Endodermal cell (in vitro differentiated cells): ENCODE measurements at regions not wholly inside any gene's neighbourhood (a gene's known extent, or its start where the extent isn't known, plus 50 kb on each side); places are given as distances from the start of the nearest gene placed in this dataset.

Experiments used
- DNase-seq: peaks from one replicate; pipeline ENCODE4 v3.0.0-alpha.2; 2017
- H3K27ac ChIP-seq: 2 replicates; pipeline ENCODE4 v1.5.1; 2013; ENCODE audit warnings: mild to moderate bottlenecking, low read depth, low read length, moderate library complexity
- H3K27me3 ChIP-seq: 2 replicates; pipeline ENCODE4 v1.6.1; 2013; ENCODE audit warnings: mild to moderate bottlenecking, low read length, moderate library complexity; ENCODE audit not compliant: insufficient read depth, control insufficient read depth, poor library complexity, severe bottlenecking
- H3K36me3 ChIP-seq: 2 replicates; pipeline ENCODE4 v1.7.0; 2013; ENCODE audit warnings: mild to moderate bottlenecking, low read length, moderate library complexity; ENCODE audit not compliant: control insufficient read depth, insufficient read depth
- H3K4me1 ChIP-seq: one replicate; pipeline ENCODE4 v1.7.0; 2013; ENCODE audit warnings: low read length; ENCODE audit not compliant: control insufficient read depth, insufficient read depth
- H3K4me3 ChIP-seq: 2 replicates; pipeline ENCODE4 v1.5.1; 2013; ENCODE audit warnings: mild to moderate bottlenecking, low read length, moderate library complexity
- H3K9ac ChIP-seq: 2 replicates; pipeline ENCODE4 v1.6.1; 2013; ENCODE audit warnings: mild to moderate bottlenecking, low read length, moderate library complexity; ENCODE audit not compliant: poor library complexity, severe bottlenecking; ENCODE audit errors: extremely low read depth
- H3K9me3 ChIP-seq: 2 replicates; pipeline ENCODE4 v1.6.1; 2013; ENCODE audit warnings: mild to moderate bottlenecking, low read length, moderate library complexity; ENCODE audit not compliant: control insufficient read depth
- H3K27ac Mint-ChIP-seq: 2 replicates; pipeline ENCODE4 v1.8.0; 2020; ENCODE audit warnings: mixed read lengths
- H3K27me3 Mint-ChIP-seq: 2 replicates; pipeline ENCODE4 v1.8.0; 2021; ENCODE audit warnings: mild to moderate bottlenecking, mixed read lengths; ENCODE audit not compliant: insufficient read depth
- H3K36me3 Mint-ChIP-seq: 2 replicates; pipeline ENCODE4 v1.8.0; 2020; ENCODE audit warnings: low read depth, mixed read lengths
- H3K4me1 Mint-ChIP-seq: 2 replicates; pipeline ENCODE4 v1.8.0; 2020; ENCODE audit warnings: mixed read lengths
- H3K4me3 Mint-ChIP-seq: 2 replicates; pipeline ENCODE4 v1.8.0; 2020; ENCODE audit warnings: mild to moderate bottlenecking, moderate library complexity, mixed read lengths
- H3K9me3 Mint-ChIP-seq: 2 replicates; pipeline ENCODE4 v1.8.0; 2020; ENCODE audit warnings: mild to moderate bottlenecking, mixed read lengths
- WGBS, 2 experiments: methylation state at CpG; one replicate each; pipeline versions ENCODE4 v1.1.5 to v1.1.7; 2013; ENCODE audit warnings: missing lambda C conversion rate in 2 of 2, mixed read lengths in 1 of 2; ENCODE audit not compliant: insufficient coverage in 1 of 2, insufficient read length in 1 of 2; 5-methylcytosine and 5-hydroxymethylcytosine counted together
- TF ChIP-seq, protein P1 (sequence below): fragments of 200-600 bp; sonication (generic); conservative IDR thresholded peaks from 2 replicates; pipeline ENCODE4 v1.5.0; 2021; ENCODE audit warnings: antibody characterized with exemption, mild to moderate bottlenecking

- Histone ChIP-seq H3K9ac (no peak overlapping the region), H3K4me1 (no peaks in the 10 kb centered on the region), H3K27me3 (no peaks in the 10 kb centered on the region), H3K4me3 (no peak overlapping the region), H3K36me3 (no peaks in the 10 kb centered on the region), H3K27ac (no peak overlapping the region), H3K9me3 (no peaks in the 10 kb centered on the region)
- H3K4me1 Mint-ChIP-seq = peaks cover 2% of the 10 kb centered on the region
- 73 to 87% methylated on average over 6 to 7 of the region's 7 CpGs for WGBS, 2 experiments
- H3K9me3 Mint-ChIP-seq = no peaks in the 10 kb centered on the region
- no peak for DNase-seq
- no peak overlapping the region for H3K27ac Mint-ChIP-seq
- no peak overlapping the region for H3K4me3 Mint-ChIP-seq
- TF ChIP-seq, protein P1, sequence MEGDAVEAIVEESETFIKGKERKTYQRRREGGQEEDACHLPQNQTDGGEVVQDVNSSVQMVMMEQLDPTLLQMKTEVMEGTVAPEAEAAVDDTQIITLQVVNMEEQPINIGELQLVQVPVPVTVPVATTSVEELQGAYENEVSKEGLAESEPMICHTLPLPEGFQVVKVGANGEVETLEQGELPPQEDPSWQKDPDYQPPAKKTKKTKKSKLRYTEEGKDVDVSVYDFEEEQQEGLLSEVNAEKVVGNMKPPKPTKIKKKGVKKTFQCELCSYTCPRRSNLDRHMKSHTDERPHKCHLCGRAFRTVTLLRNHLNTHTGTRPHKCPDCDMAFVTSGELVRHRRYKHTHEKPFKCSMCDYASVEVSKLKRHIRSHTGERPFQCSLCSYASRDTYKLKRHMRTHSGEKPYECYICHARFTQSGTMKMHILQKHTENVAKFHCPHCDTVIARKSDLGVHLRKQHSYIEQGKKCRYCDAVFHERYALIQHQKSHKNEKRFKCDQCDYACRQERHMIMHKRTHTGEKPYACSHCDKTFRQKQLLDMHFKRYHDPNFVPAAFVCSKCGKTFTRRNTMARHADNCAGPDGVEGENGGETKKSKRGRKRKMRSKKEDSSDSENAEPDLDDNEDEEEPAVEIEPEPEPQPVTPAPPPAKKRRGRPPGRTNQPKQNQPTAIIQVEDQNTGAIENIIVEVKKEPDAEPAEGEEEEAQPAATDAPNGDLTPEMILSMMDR = no peak
- H3K36me3 Mint-ChIP-seq = no peaks in the 10 kb centered on the region
- H3K27me3 Mint-ChIP-seq = no peaks in the 10 kb centered on the region
These were observed 133.0 kb upstream of the TRPC4 start for GRCh38 chr13:38002606-38003005.

DNA sequence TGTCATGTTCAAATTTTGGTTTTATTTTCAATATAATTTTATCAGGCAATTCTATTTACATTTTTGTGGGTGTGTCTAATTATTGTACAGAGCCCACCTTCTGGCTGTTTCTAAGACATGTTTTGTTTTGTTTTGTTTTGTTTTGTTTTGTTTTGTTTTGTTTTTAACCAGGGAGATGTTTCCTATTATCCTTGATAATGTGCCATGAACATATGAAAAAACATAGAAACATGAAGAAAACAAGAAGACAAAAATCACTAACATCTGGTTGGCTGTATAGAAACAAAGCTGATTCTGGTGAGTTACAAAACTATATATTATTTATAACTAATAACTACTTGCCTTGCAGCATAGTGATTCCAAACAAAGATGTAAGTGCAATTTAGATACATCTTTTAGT lies 128.1 kb upstream of the TRPC4 start:
- Mint-ChIP-seq H3K4me1 (peaks cover 11% of the 10 kb centered on the region), H3K9me3 (no peaks in the 10 kb centered on the region), H3K27me3 (no peaks in the 10 kb centered on the region), H3K27ac (no peak overlapping the region), H3K4me3 (no peak overlapping the region), H3K36me3 (no peaks in the 10 kb centered on the region)
- TF ChIP-seq, protein P1 = no peak
- Histone ChIP-seq H3K36me3 (no peaks in the 10 kb centered on the region), H3K9me3 (no peaks in the 10 kb centered on the region), H3K4me1 (no peaks in the 10 kb centered on the region), H3K27me3 (no peaks in the 10 kb centered on the region), H3K4me3 (no peak overlapping the region), H3K9ac (no peak overlapping the region), H3K27ac (no peak overlapping the region)
- no peak for DNase-seq

- 0% methylated on average over 1 of the region's 1 CpG; no CpG with 5 or more reads in 1 of the 2 experiments for WGBS, 2 experiments
- H3K27me3 Mint-ChIP-seq = no peaks in the 10 kb centered on the region
- peaks cover 11% of the 10 kb centered on the region for H3K4me1 Mint-ChIP-seq
- H3K4me3 ChIP-seq = no peak overlapping the region
- H3K9me3 ChIP-seq = no peaks in the 10 kb centered on the region
- no peak overlapping the region for H3K27ac ChIP-seq
- H3K27ac Mint-ChIP-seq = no peak overlapping the region
- no peak overlapping the region for H3K9ac ChIP-seq
- H3K4me3 Mint-ChIP-seq = no peak overlapping the region
- no peak for DNase-seq
- no peaks in the 10 kb centered on the region for H3K36me3 ChIP-seq
- H3K27me3 ChIP-seq = no peaks in the 10 kb centered on the region
- TF ChIP-seq, protein P1 = no peak
- no peaks in the 10 kb centered on the region for H3K9me3 Mint-ChIP-seq
- H3K4me1 ChIP-seq = no peaks in the 10 kb centered on the region
- no peaks in the 10 kb centered on the region for H3K36me3 Mint-ChIP-seq
These were observed 125.5 kb upstream of the TRPC4 start for GRCh38 chr13:37995092-37995491.
